B cell (primary cell): ENCODE measurements at regions not wholly inside any gene's neighbourhood (a gene's known extent, or its start where the extent isn't known, plus 50 kb on each side); places are given as distances from the start of the nearest gene placed in this dataset.

Source experiments
- ATAC-seq: fragments of 200-7000 bp; cut with Tn5 transposase; one replicate; pipeline ENCODE4 v1.10.0; 2021; ENCODE audit warnings: low read depth, mild to moderate bottlenecking, moderate number of reproducible peaks, moderate library complexity
- CTCF ChIA-PET: fragments of 350-600 bp; sonication (Branson Sonifier 250); formaldehyde crosslinking; loops from one replicate; lab custom pipeline; 2021; ENCODE audit warnings: antibody characterized with exemption, inconsistent platforms; lab: Charles Lee
- POLR2A ChIA-PET: fragments of 350-600 bp; sonication (Branson Sonifier 250); formaldehyde crosslinking; loops from one replicate; lab custom pipeline; 2021; ENCODE audit warnings: antibody characterized with exemption; lab: Charles Lee
- DNase-seq: peaks from one replicate; pipeline ENCODE4 v3.0.0; 2013
- H2AFZ ChIP-seq: 2 replicates; pipeline ENCODE4 v1.6.1; 2012; ENCODE audit warnings: mild to moderate bottlenecking, low read depth, low read length; ENCODE audit not compliant: insufficient read depth, poor library complexity, severe bottlenecking
- H3K27ac ChIP-seq, 2 donors: 1 replicate in 1 of 2; 2 replicates in 1 of 2; pipeline ENCODE4 v1.5.1; 2012 to 2013; ENCODE audit warnings: low read length in 2 of 2, mild to moderate bottlenecking in 2 of 2, moderate library complexity in 1 of 2
- H3K27me3 ChIP-seq, 4 experiments: fragments of 200-600 bp in 1 of 4; sonication (generic) in 1 of 4; replicated peaks in 1 of 4; 1 replicate in 2 of 4; 2 replicates in 2 of 4; pipeline versions ENCODE4 v1.6.1 to v1.7.0; 2013 to 2016; ENCODE audit warnings: low read length in 3 of 4, mild to moderate bottlenecking in 2 of 4, mixed read lengths in 1 of 4, moderate library complexity in 1 of 4; ENCODE audit not compliant: insufficient read depth in 4 of 4, control insufficient read depth in 3 of 4; ENCODE audit errors: control extremely low read depth in 1 of 4
- H3K36me3 ChIP-seq, 2 experiments: replicated peaks in 1 of 2; 1 replicate in 1 of 2; 2 replicates in 1 of 2; pipeline versions ENCODE4 v1.6.1 to v1.7.1; 2013; ENCODE audit warnings: low read length in 1 of 2; ENCODE audit not compliant: insufficient read depth in 2 of 2, control insufficient read depth in 1 of 2; ENCODE audit errors: control extremely low read depth in 1 of 2, extremely low read depth in 1 of 2
- H3K4me1 ChIP-seq, 2 donors: fragments of 200-600 bp in 1 of 2; sonication (generic) in 1 of 2; 1 replicate in 1 of 2; 2 replicates in 1 of 2; pipeline versions ENCODE4 v1.5.1 to v1.6.1; 2013 to 2017; ENCODE audit warnings: low read length in 2 of 2; ENCODE audit not compliant: control insufficient read depth in 2 of 2, insufficient read depth in 2 of 2
- H3K4me2 ChIP-seq: replicated peaks from 2 replicates; pipeline ENCODE3; 2012; ENCODE audit warnings: mild to moderate bottlenecking, low read depth, low read length; ENCODE audit not compliant: poor library complexity, severe bottlenecking
- H3K4me3 ChIP-seq, 5 experiments: fragments of 200-600 bp in 1 of 5; sonication (generic) in 1 of 5; 1 replicate in 3 of 5; 2 replicates in 2 of 5; pipeline versions ENCODE4 v1.5.1 to v1.7.0; 2011 to 2016; ENCODE audit warnings: low read length in 4 of 5, mild to moderate bottlenecking in 4 of 5, low read depth in 2 of 5, control low read depth in 1 of 5, moderate library complexity in 1 of 5; ENCODE audit not compliant: insufficient read depth in 1 of 5; ENCODE audit errors: control extremely low read depth in 1 of 5, extremely low read depth in 1 of 5
- H3K79me2 ChIP-seq: fragments of 200-600 bp; sonication (generic); one replicate; pipeline ENCODE4 v1.6.0; 2016; ENCODE audit warnings: low read length; ENCODE audit not compliant: control insufficient read depth, insufficient read depth
- H3K9ac ChIP-seq: fragments of 200-600 bp; sonication (generic); 2 replicates; pipeline ENCODE4 v1.6.1; 2017; ENCODE audit warnings: mild to moderate bottlenecking, low read length, moderate library complexity
- H3K9me3 ChIP-seq, 3 donors: one replicate each; pipeline versions ENCODE4 v1.6.1 to v1.7.1; 2013; ENCODE audit warnings: low read length in 2 of 3; ENCODE audit not compliant: control insufficient read depth in 2 of 3, insufficient read depth in 1 of 3; ENCODE audit errors: control extremely low read depth in 1 of 3
- H4K20me1 ChIP-seq: 2 replicates; pipeline ENCODE4 v1.6.0; 2012; ENCODE audit warnings: mild to moderate bottlenecking, low read length; ENCODE audit not compliant: insufficient read depth, control insufficient read depth, poor library complexity, severe bottlenecking
- H3K27ac Mint-ChIP-seq: one replicate; pipeline ENCODE4 v1.8.0; 2021; ENCODE audit warnings: mixed read lengths
- H3K27me3 Mint-ChIP-seq: one replicate; pipeline ENCODE4 v1.8.0; 2021; ENCODE audit warnings: mixed read lengths
- H3K4me1 Mint-ChIP-seq: one replicate; pipeline ENCODE4 v1.8.0; 2021; ENCODE audit warnings: mixed read lengths
- H3K4me3 Mint-ChIP-seq: one replicate; pipeline ENCODE4 v1.8.0; 2021; ENCODE audit warnings: mixed read lengths
- H3K9me3 Mint-ChIP-seq: one replicate; pipeline ENCODE4 v1.8.0; 2022; ENCODE audit warnings: mixed read lengths; ENCODE audit not compliant: insufficient read depth
- CTCF ChIP-seq: fragments of 200-600 bp; IDR thresholded peaks from one replicate; pipeline ENCODE4 v1.8.0; 2022; ENCODE audit warnings: antibody characterized with exemption, mild to moderate bottlenecking
- EZH2 ChIP-seq: IDR thresholded peaks from 2 replicates; pipeline ENCODE4 v1.6.1; 2012; ENCODE audit warnings: borderline replicate concordance, low read depth, mild to moderate bottlenecking, moderate library complexity, low read length; ENCODE audit not compliant: insufficient read depth, poor library complexity, severe bottlenecking
- WGBS: methylation state at CpG from one replicate; pipeline ENCODE4 v1.1.5; 2013; ENCODE audit warnings: missing lambda C conversion rate; ENCODE audit not compliant: insufficient coverage; 5-methylcytosine and 5-hydroxymethylcytosine counted together
- intact Hi-C: fragments of 100-400 bp; cut with micrococcal nuclease; formaldehyde crosslinking; loops from one replicate; pipeline ENCODE4 v1.10.0; 2022

DNA sequence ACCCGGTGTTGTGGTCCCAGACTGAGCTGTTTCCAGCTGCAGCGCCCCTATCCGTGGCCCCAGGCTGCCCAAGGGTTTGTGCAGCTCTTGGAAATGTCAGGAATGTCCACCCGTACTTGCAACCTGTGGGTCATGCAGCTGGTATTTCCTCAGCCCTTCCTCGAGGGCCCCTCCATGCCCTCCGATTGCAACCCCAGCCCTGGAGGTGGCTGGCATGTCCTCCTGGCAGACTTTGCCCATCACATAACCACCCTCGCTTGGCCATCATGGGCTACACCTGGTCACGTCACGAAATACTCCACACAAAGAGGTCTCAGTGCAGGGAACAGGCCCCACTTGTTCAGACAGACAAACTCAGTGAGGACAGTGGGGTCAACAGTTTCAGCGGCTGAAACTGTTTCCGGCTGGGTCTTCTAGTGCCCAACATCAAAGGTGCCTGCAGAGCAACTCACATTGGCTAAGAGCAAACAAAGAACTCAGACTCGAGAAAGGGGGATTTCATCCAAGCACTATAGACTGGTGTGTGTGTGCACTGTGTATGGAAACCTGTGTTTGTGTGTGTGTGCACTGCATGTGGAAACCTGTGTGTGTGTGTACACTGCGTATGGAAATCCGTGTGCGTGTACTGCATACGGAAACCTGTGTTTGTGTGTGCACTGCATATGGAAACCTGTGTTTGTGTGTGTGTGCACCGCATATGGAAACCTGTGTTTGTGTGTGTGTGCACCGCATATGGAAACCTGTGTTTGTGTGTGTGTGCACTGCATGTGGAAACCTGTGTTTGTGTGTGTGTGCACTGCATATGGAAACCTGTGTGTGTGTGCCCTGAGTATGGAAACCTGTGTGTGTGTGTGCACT, 72.8 kb upstream of the CCND1 start:
- intact Hi-C loops, result no loop called here
- no peak overlapping the region for H3K27ac ChIP-seq
- H3K4me3 Mint-ChIP-seq, result no peak overlapping the region
- no peaks in the 10 kb centered on the region for H3K4me1 ChIP-seq
- TF ChIP-seq CTCF, result no peak
- TF ChIP-seq EZH2, result no peak
- no peak overlapping the region for H3K27ac Mint-ChIP-seq
- no peak overlapping the region for H3K9ac ChIP-seq
- 96% methylated on average over 18 of the region's 18 CpGs for WGBS
- ATAC-seq (no peak), DNase-seq (no peak)
- no peaks in the 10 kb centered on the region for H3K36me3 ChIP-seq
- H4K20me1 ChIP-seq, result no peaks in the 10 kb centered on the region
- H3K9me3 Mint-ChIP-seq, result peaks cover 7% of the 10 kb centered on the region
- no peak overlapping the region for H2AFZ ChIP-seq
- H3K4me2 ChIP-seq, result no peak overlapping the region
- POLR2A ChIA-PET, result no interaction called here
- no peaks in the 10 kb centered on the region for H3K4me1 Mint-ChIP-seq
- no peak overlapping the region for H3K4me3 ChIP-seq
- H3K27me3 Mint-ChIP-seq, result peaks cover 11% of the 10 kb centered on the region
- H3K9me3 ChIP-seq, result peaks cover 0 to 2% (median 0%) of the 10 kb centered on the region in 3 donors
- H3K27me3 ChIP-seq, result peaks cover 0 to 2% (median 0%) of the 10 kb centered on the region in 4 experiments
- CTCF ChIA-PET, result no interaction called here
- H3K79me2 ChIP-seq, result no peaks in the 10 kb centered on the region

DNA sequence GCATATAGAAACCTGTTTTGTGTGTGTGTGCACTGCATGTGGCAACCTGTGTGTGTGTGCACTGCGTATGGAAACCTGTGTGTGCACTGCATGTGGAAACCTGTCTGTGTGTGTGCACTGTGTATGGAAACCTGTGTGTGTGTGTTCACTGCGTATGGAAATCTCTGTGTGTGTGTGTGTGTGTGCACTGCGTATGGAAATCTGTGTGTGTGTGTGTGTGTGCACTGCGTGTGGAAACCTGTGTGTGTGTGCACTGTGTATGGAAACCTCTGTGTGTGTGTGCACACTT, 72.2 kb upstream of the CCND1 start:
- DNase-seq (no peak), ATAC-seq (no peak)
- H4K20me1 ChIP-seq, result no peaks in the 10 kb centered on the region
- H3K9ac ChIP-seq, result no peak overlapping the region
- H2AFZ ChIP-seq, result no peak overlapping the region
- peaks cover 0 to 6% (median 0%) of the 10 kb centered on the region in 4 experiments for H3K27me3 ChIP-seq
- Mint-ChIP-seq H3K4me3 (no peak overlapping the region), H3K27ac (no peak overlapping the region), H3K4me1 (no peaks in the 10 kb centered on the region), H3K27me3 (peaks cover 11% of the 10 kb centered on the region), H3K9me3 (peaks cover 7% of the 10 kb centered on the region)
- H3K4me3 ChIP-seq, result no peak overlapping the region
- no peak for TF ChIP-seq EZH2
- TF ChIP-seq CTCF, result no peak
- no peaks in the 10 kb centered on the region for H3K36me3 ChIP-seq
- no peaks in the 10 kb centered on the region for H3K79me2 ChIP-seq
- H3K4me1 ChIP-seq, result no peaks in the 10 kb centered on the region
- 62% methylated on average over 4 of the region's 4 CpGs for WGBS
- POLR2A ChIA-PET, result no interaction called here
- intact Hi-C loops, result no loop called here
- H3K27ac ChIP-seq, result no peak overlapping the region
- CTCF ChIA-PET, result no interaction called here
- H3K9me3 ChIP-seq, result no peaks in the 10 kb centered on the region
- H3K4me2 ChIP-seq, result no peak overlapping the region
